ENCODE measurements at regions not wholly inside any gene's neighbourhood (a gene's known extent, or its start where the extent isn't known, plus 50 kb on each side); places are given as distances from the start of the nearest gene placed in this dataset.

DNA sequence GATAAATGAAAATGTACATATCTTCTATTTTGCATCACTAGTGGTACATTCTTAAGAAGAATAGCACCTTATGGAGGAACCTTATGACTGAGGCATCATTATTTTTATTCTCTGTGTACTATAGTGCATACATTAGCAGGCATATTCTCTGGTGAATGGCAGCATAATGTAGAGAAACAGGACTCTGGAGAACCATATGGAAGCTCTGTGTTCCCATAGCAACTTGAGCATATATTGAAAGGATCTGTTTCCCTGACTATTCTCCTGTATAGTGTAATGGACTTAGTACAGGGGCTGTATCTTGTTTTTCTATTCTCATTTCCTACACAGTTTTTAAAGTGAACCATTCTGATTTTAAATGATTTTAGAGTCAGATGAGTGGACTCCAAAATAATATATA, 128.4 kb upstream of the SMIM30 start:
- TF ChIP-seq, protein P1, sequence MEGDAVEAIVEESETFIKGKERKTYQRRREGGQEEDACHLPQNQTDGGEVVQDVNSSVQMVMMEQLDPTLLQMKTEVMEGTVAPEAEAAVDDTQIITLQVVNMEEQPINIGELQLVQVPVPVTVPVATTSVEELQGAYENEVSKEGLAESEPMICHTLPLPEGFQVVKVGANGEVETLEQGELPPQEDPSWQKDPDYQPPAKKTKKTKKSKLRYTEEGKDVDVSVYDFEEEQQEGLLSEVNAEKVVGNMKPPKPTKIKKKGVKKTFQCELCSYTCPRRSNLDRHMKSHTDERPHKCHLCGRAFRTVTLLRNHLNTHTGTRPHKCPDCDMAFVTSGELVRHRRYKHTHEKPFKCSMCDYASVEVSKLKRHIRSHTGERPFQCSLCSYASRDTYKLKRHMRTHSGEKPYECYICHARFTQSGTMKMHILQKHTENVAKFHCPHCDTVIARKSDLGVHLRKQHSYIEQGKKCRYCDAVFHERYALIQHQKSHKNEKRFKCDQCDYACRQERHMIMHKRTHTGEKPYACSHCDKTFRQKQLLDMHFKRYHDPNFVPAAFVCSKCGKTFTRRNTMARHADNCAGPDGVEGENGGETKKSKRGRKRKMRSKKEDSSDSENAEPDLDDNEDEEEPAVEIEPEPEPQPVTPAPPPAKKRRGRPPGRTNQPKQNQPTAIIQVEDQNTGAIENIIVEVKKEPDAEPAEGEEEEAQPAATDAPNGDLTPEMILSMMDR (IDR thresholded peaks at IDR 0.05): no peak
- TF ChIP-seq POLR2A (IDR thresholded peaks at IDR 0.05; ENCODE audit: low read depth): no peak

Data from esophagus muscularis mucosa (tissue), 3 donors.